PFSK-1 (cell line): ENCODE measurements at regions not wholly inside any gene's neighbourhood (a gene's known extent, or its start where the extent isn't known, plus 50 kb on each side); places are given as distances from the start of the nearest gene placed in this dataset.

Experiments
- FOXP2 ChIP-seq: optimal IDR thresholded peaks from 2 replicates; pipeline ENCODE3; 2011; ENCODE audit warnings: borderline replicate concordance, control low read depth, inconsistent platforms; ENCODE audit not compliant: insufficient read depth; ENCODE audit errors: extremely low read length, extremely low read depth
- POLR2AphosphoS5 ChIP-seq: IDR thresholded peaks from 2 replicates; pipeline ENCODE4 v1.6.1; 2012; ENCODE audit warnings: low read depth, mild to moderate bottlenecking, control low read depth, low read length, moderate library complexity
- REST ChIP-seq, 2 experiments: IDR thresholded peaks; 2 replicates each; pipeline versions ENCODE4 v1.6.1 to v1.8.0; 2011 to 2012; ENCODE audit warnings: low read depth in 2 of 2, low read length in 2 of 2, control low read depth in 1 of 2, inconsistent platforms in 1 of 2, mild to moderate bottlenecking in 1 of 2, moderate library complexity in 1 of 2; ENCODE audit not compliant: insufficient read depth in 1 of 2
- SIN3A ChIP-seq: IDR thresholded peaks from 2 replicates; pipeline ENCODE4 v1.6.1; 2012; ENCODE audit warnings: mild to moderate bottlenecking, low read length, moderate library complexity, borderline replicate concordance; ENCODE audit not compliant: insufficient read depth
- TAF1 ChIP-seq: IDR thresholded peaks from 2 replicates; pipeline ENCODE4 v1.6.1; 2012; ENCODE audit warnings: low read length, control low read depth, borderline replicate concordance; ENCODE audit not compliant: insufficient read depth

GRCh38 chr2:219831957-219832356 is 204.5 kb downstream of the SLC4A3 start:
- TF ChIP-seq SIN3A (no peak), FOXP2 (no peak), REST (IDR thresholded peaks at IDR 0.05; ENCODE audit: insufficient read depth in 1 of 2, low read depth in 2 of 2, low read length in 2 of 2) (no peak), POLR2AphosphoS5 (no peak), TAF1 (no peak)

GRCh38 chr2:219832904-219833303 is 205.5 kb downstream of the SLC4A3 start:
- TF ChIP-seq POLR2AphosphoS5 (no peak), REST (IDR thresholded peaks at IDR 0.05; ENCODE audit: insufficient read depth in 1 of 2, low read depth in 2 of 2, low read length in 2 of 2) (no peak), SIN3A (no peak), FOXP2 (no peak), TAF1 (no peak)

GRCh38 chr2:219835493-219835892 is 208.1 kb downstream of the SLC4A3 start:
- TF ChIP-seq SIN3A = no peak

GRCh38 chr2:219836647-219837177 is 209.3 kb downstream of the SLC4A3 start:
- TF ChIP-seq REST (IDR thresholded peaks at IDR 0.05; ENCODE audit: insufficient read depth in 1 of 2, low read depth in 2 of 2, low read length in 2 of 2) = no peak

- TF ChIP-seq TAF1 (no peak), FOXP2 (no peak), REST (IDR thresholded peaks at IDR 0.05; ENCODE audit: insufficient read depth in 1 of 2, low read depth in 2 of 2, low read length in 2 of 2) (no peak), SIN3A (no peak), POLR2AphosphoS5 (no peak)
Measured at GRCh38 chr2:219844401-219845091, 217.1 kb downstream of the SLC4A3 start.
